Body of pancreas (tissue), 4 donors: ENCODE measurements at regions not wholly inside any gene's neighbourhood (a gene's known extent, or its start where the extent isn't known, plus 50 kb on each side); places are given as distances from the start of the nearest gene placed in this dataset.
"Not testable (repeated sequence)": the region's sequence is repeated elsewhere in the genome, so short reads cannot be mapped to it uniquely, and the experiment has no call there.

Experiments
- ATAC-seq: fragments of 150-250 bp; one replicate; pipeline ENCODE4 v1.9.1; 2016
- DNase-seq, 4 donors: peaks; one replicate each; pipeline ENCODE4 v3.0.0-alpha.2; 2019
- H3K27ac ChIP-seq, 4 donors: fragments of 200-600 bp; sonication (generic); 1 replicate in 3 of 4; 2 replicates in 1 of 4; pipeline versions ENCODE4 v1.5.1 to v1.6.1; 2016 to 2019; ENCODE audit warnings: mild to moderate bottlenecking in 1 of 4, mixed read lengths in 1 of 4, moderate library complexity in 1 of 4
- H3K27me3 ChIP-seq, 2 donors: fragments of 200-600 bp; sonication (generic); one replicate each; pipeline ENCODE4 v1.6.0; 2016; ENCODE audit warnings: mild to moderate bottlenecking in 1 of 2
- H3K36me3 ChIP-seq, 2 donors: fragments of 200-600 bp; sonication (generic); replicated peaks in 1 of 2; 2 replicates each; pipeline ENCODE4 v1.5.1; 2016; ENCODE audit warnings: low read depth in 2 of 2; ENCODE audit not compliant: insufficient read depth in 1 of 2
- H3K4me1 ChIP-seq: fragments of 200-600 bp; sonication (generic); one replicate; pipeline ENCODE4 v1.6.0; 2016
- H3K4me3 ChIP-seq, 2 donors: fragments of 200-600 bp; sonication (generic); 1 replicate in 1 of 2; 2 replicates in 1 of 2; pipeline ENCODE4 v1.5.1; 2016 to 2019
- H3K9me3 ChIP-seq, 3 donors: fragments of 200-600 bp; sonication (generic); 1 replicate in 2 of 3; 2 replicates in 1 of 3; pipeline ENCODE4 v1.5.1; 2016
- POLR2A ChIP-seq, 3 donors: fragments of 450-650 bp; IDR thresholded peaks; one replicate each; pipeline ENCODE4 v1.6.1; 2016; ENCODE audit warnings: antibody characterized with exemption in 3 of 3, mild to moderate bottlenecking in 2 of 3
- WGBS, 2 donors: methylation state at CpG; one replicate each; pipeline ENCODE4 v1.1.5; 2017; 5-methylcytosine and 5-hydroxymethylcytosine counted together
- intact Hi-C: fragments of 100-400 bp; cut with DNase I; formaldehyde crosslinking; loops from one replicate; pipeline ENCODE4 v1.15.1; 2023
- TF ChIP-seq, protein P1 (sequence below), 7 experiments: fragments of 450-650 bp in 4 of 7; fragments of 200-600 bp in 3 of 7; sonication (generic) in 3 of 7; IDR thresholded peaks; one replicate each; pipeline ENCODE4 v1.5.1; 2016 to 2019; ENCODE audit warnings: antibody characterized with exemption in 7 of 7

DNA sequence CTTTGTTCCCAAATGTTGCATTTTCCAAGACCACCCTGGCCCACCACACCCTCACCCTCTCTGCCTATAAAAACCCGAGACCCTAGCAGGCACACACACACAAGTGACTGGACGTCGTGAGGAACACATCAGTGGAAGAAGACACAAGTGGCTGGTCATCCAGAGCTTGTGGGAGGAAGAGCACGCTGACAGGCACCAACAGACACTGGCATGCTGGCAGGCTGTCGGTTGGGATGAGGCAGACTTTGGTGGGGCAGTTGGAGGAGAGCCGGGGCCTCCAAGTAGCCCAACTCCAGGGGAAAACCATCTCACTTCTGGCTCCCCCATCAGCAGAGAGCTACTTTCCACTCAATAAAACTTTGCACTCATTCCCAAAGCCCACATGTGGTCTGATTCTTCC, 225.5 kb upstream of the ZEB2 start:
- DNase-seq: no peak
- intact Hi-C loops: no loop called here
- 50 to 65% methylated on average over 1 to 6 of the region's 6 CpGs for WGBS, 2 donors
- no peak for ATAC-seq
- H3K36me3 ChIP-seq: no peaks in the 10 kb centered on the region
- H3K4me1 ChIP-seq: no peaks in the 10 kb centered on the region
- H3K27me3 ChIP-seq: no peaks in the 10 kb centered on the region
- TF ChIP-seq, protein P1, sequence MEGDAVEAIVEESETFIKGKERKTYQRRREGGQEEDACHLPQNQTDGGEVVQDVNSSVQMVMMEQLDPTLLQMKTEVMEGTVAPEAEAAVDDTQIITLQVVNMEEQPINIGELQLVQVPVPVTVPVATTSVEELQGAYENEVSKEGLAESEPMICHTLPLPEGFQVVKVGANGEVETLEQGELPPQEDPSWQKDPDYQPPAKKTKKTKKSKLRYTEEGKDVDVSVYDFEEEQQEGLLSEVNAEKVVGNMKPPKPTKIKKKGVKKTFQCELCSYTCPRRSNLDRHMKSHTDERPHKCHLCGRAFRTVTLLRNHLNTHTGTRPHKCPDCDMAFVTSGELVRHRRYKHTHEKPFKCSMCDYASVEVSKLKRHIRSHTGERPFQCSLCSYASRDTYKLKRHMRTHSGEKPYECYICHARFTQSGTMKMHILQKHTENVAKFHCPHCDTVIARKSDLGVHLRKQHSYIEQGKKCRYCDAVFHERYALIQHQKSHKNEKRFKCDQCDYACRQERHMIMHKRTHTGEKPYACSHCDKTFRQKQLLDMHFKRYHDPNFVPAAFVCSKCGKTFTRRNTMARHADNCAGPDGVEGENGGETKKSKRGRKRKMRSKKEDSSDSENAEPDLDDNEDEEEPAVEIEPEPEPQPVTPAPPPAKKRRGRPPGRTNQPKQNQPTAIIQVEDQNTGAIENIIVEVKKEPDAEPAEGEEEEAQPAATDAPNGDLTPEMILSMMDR (IDR thresholded peaks at IDR 0.05): no peak
- no peak for TF ChIP-seq POLR2A (IDR thresholded peaks at IDR 0.05)
- no peak overlapping the region for H3K27ac ChIP-seq
- H3K9me3 ChIP-seq: peaks cover 0 to 8% (median 0%) of the 10 kb centered on the region in 3 donors
- H3K4me3 ChIP-seq: no peak overlapping the region

DNA sequence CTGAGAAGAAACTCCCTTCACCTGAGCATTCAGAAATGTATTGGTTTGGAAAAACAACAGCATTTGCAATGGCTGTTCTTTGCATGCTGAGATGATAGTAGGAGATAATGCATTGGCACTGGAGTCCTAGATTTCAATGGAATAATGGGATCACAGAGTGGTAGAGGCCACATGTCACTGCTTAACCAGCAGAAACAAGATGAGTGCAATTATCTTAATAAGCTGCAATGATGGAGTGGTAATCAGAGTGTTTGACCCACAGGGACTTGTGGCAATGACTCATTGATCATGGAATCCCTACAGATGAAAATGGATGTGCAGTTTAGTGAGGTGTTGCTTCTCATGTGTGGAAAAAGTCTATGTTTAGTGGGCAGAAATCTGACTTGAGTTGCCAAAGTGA, 218.8 kb upstream of the ZEB2 start:
- no peaks in the 10 kb centered on the region for H3K4me1 ChIP-seq
- no peaks in the 10 kb centered on the region for H3K9me3 ChIP-seq
- TF ChIP-seq POLR2A (IDR thresholded peaks at IDR 0.05): no peak
- TF ChIP-seq, protein P1 (IDR thresholded peaks at IDR 0.05): no peak
- no peak overlapping the region for H3K4me3 ChIP-seq
- H3K36me3 ChIP-seq: no peaks in the 10 kb centered on the region
- ATAC-seq (no peak), DNase-seq (no peak)
- intact Hi-C loops: no loop called here
- H3K27ac ChIP-seq: no peak overlapping the region
- no peaks in the 10 kb centered on the region for H3K27me3 ChIP-seq

DNA sequence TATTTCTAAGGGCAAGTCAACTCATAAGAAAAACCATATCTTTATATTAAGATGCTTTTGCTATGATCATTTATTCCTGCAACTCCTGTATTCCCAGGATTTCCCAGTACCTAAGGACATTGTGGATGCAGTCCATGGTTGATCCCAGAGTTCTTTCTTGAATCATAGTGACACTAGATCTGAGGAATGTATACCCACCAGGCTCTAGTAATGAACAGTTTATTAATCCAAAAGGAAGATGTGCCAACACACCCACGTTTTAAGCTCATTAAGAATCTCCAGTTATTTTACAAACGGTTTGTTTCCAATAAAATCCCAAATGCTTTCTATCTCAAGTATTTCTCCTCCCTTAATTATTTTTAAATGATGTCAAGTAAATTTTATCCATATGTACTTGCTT, 210.8 kb upstream of the ZEB2 start:
- no peaks in the 10 kb centered on the region for H3K27me3 ChIP-seq
- 23 to 39% methylated on average over 2 of the region's 2 CpGs for WGBS, 2 donors
- H3K36me3 ChIP-seq: no peaks in the 10 kb centered on the region
- H3K4me3 ChIP-seq: no peak overlapping the region
- DNase-seq: no peak
- no peaks in the 10 kb centered on the region for H3K4me1 ChIP-seq
- TF ChIP-seq, protein P1 (IDR thresholded peaks at IDR 0.05): no peak
- no peak for TF ChIP-seq POLR2A (IDR thresholded peaks at IDR 0.05)
- ATAC-seq: no peak
- H3K9me3 ChIP-seq: no peaks in the 10 kb centered on the region
- intact Hi-C loops: no loop called here
- no peak overlapping the region for H3K27ac ChIP-seq

DNA sequence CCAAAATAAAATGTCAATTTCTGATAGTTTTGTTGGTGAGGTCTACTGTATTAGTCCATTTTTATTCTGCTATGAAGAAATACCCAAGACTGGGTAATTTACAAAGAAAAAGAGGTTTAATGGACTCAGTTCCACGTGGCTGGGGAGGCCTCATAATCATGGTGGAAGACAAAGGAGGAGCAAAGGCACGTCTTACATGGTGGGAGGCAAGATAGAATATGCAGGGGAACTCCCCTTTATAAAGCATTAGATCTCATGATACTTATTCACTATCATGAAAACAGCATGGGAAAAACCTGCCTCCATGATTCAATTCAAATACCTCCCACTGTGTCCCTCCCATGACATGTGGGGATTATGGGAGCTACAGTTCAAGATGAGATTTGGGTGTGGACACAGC, 204.5 kb upstream of the ZEB2 start:
- DNase-seq, H3K36me3 ChIP-seq, H3K27me3 ChIP-seq, intact Hi-C loops, H3K4me3 ChIP-seq, H3K27ac ChIP-seq, H3K9me3 ChIP-seq, ATAC-seq, H3K4me1 ChIP-seq: not testable (repeated sequence)
- 56 to 59% methylated on average over 2 of the region's 2 CpGs for WGBS, 2 donors

DNA sequence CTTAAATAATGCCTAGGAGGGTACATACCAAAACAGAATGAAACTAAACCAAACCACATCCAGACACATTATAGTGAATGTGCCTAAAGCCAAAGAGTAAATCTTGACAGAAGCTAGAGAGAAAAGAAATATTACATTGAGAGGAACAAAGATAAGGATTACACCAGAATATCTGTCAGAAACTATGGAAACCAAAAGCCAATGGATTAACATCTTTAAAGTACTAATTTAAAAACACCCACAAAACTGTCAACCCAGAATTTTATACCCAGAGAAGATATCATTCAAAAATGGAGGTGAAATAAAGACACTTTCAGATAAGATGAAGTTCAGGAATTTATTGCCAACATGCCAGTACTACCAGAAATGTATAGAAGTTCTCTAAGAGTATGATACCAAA, 198.5 kb upstream of the ZEB2 start:
- Histone ChIP-seq H3K27ac (no peak overlapping the region), H3K9me3 (no peaks in the 10 kb centered on the region)

More for the DNA sequence above, 198.5 kb upstream of the ZEB2 start:
- no peak for TF ChIP-seq POLR2A (IDR thresholded peaks at IDR 0.05)
- TF ChIP-seq, protein P1 (IDR thresholded peaks at IDR 0.05): no peak
- ATAC-seq (no peak), DNase-seq (no peak)
- Histone ChIP-seq H3K4me1 (no peaks in the 10 kb centered on the region), H3K27me3 (no peaks in the 10 kb centered on the region), H3K4me3 (no peak overlapping the region), H3K36me3 (no peaks in the 10 kb centered on the region)
- intact Hi-C loops: no loop called here
